ENCODE measurements at regions not wholly inside any gene's neighbourhood (a gene's known extent, or its start where the extent isn't known, plus 50 kb on each side); places are given as distances from the start of the nearest gene placed in this dataset.

DNA sequence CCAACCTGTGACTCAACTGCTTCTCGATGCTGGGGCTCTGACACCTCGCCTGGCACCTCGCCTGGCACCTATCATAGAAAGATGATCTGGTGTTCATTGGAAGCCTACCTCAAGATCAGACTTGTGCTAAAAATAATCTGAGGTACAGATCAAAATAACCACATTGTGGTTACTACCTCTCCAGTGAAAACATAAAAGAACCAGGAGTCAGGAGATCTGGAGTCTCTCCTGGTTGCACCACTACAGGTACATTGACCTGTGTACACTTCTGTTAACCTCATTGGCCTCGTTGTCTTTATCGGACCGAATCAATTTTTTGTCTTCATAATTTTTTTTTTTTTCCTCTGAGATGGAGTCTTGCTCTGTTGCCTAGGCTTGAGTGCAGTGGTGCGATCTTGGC, 695.9 kb downstream of the HDGFL1 start:
- ATAC-seq: no peak
- H3K36me3 ChIP-seq (replicated peaks in 1 of 2; ENCODE audit: insufficient read depth in 1 of 2, low read depth in 2 of 2): no peaks in the 10 kb centered on the region
- no peak overlapping the region for H3K4me3 ChIP-seq
- intact Hi-C loops (cut with DNase I): no loop called here
- peaks cover 0 to 4% (median 0%) of the 10 kb centered on the region in 3 donors for H3K9me3 ChIP-seq
- TF ChIP-seq, protein P1, sequence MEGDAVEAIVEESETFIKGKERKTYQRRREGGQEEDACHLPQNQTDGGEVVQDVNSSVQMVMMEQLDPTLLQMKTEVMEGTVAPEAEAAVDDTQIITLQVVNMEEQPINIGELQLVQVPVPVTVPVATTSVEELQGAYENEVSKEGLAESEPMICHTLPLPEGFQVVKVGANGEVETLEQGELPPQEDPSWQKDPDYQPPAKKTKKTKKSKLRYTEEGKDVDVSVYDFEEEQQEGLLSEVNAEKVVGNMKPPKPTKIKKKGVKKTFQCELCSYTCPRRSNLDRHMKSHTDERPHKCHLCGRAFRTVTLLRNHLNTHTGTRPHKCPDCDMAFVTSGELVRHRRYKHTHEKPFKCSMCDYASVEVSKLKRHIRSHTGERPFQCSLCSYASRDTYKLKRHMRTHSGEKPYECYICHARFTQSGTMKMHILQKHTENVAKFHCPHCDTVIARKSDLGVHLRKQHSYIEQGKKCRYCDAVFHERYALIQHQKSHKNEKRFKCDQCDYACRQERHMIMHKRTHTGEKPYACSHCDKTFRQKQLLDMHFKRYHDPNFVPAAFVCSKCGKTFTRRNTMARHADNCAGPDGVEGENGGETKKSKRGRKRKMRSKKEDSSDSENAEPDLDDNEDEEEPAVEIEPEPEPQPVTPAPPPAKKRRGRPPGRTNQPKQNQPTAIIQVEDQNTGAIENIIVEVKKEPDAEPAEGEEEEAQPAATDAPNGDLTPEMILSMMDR (IDR thresholded peaks at IDR 0.05): no peak
- TF ChIP-seq POLR2A (IDR thresholded peaks at IDR 0.05): no peak
- 83 to 84% methylated on average over 7 of the region's 7 CpGs for WGBS, 2 donors
- no peaks in the 10 kb centered on the region for H3K27me3 ChIP-seq
- H3K27ac ChIP-seq: no peak overlapping the region
- DNase-seq: no peak
- H3K4me1 ChIP-seq: no peaks in the 10 kb centered on the region

DNA sequence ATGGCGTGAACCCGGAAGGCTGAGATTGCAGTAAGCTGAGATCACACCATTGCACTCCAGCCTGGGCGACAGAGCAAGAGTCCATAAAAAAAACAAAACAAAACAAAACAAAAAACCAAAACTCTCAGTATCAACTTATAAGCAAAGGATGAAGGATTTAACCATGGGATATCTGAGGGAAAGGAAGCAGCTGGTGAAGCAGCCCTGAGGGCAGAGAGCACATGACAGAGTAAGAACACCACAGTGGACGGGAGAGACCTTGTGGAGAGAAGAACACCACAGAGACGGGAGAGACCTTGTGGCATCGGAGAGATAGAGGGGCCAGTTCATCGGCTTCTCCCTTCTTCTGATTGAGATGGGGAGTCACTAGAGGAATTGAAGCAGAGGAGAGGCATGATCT, 697.2 kb downstream of the HDGFL1 start:
- whole genome bisulfite sequencing, 2 donors: 82 to 84% methylated on average over 7 of the region's 7 CpGs
- ATAC-seq (no peak), DNase-seq (no peak)
- H3K4me1 ChIP-seq: no peaks in the 10 kb centered on the region
- no peaks in the 10 kb centered on the region for H3K9me3 ChIP-seq
- intact Hi-C loops (cut with DNase I): no loop called here
- no peaks in the 10 kb centered on the region for H3K36me3 ChIP-seq (replicated peaks in 1 of 2; ENCODE audit: insufficient read depth in 1 of 2, low read depth in 2 of 2)
- TF ChIP-seq POLR2A (IDR thresholded peaks at IDR 0.05): no peak
- TF ChIP-seq, protein P1 (IDR thresholded peaks at IDR 0.05): no peak
- H3K27ac ChIP-seq: no peak overlapping the region
- H3K27me3 ChIP-seq: no peaks in the 10 kb centered on the region
- no peak overlapping the region for H3K4me3 ChIP-seq

DNA sequence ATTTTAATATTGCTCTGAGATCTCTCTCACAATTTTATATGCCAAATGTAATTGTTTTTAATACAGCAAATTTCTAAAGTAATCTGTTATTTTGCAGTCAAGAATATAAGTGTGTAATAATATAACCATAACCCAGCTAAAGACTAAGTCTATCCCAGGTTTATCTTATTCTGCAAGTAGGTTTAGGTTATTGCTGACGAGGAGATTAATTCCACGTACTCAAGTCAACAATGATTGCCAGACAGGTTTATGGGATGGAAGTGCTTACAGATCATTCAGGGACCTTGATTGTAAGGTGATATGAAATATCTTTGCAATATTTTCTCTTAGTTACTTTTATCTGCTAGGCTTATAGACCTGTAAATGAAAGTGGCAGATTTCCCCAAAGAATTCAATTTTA, 698.3 kb downstream of the HDGFL1 start:
- Histone ChIP-seq H3K27ac (no peak overlapping the region), H3K36me3 (replicated peaks in 1 of 2; ENCODE audit: insufficient read depth in 1 of 2, low read depth in 2 of 2) (no peaks in the 10 kb centered on the region), H3K4me1 (no peaks in the 10 kb centered on the region), H3K4me3 (no peak overlapping the region), H3K9me3 (no peaks in the 10 kb centered on the region), H3K27me3 (no peaks in the 10 kb centered on the region)
- DNase-seq: no peak
- intact Hi-C loops (cut with DNase I): no loop called here
- 38 to 45% methylated on average over 2 of the region's 2 CpGs for WGBS, 2 donors
- TF ChIP-seq, protein P1 (IDR thresholded peaks at IDR 0.05): no peak
- no peak for TF ChIP-seq POLR2A (IDR thresholded peaks at IDR 0.05)
- no peak for ATAC-seq

DNA sequence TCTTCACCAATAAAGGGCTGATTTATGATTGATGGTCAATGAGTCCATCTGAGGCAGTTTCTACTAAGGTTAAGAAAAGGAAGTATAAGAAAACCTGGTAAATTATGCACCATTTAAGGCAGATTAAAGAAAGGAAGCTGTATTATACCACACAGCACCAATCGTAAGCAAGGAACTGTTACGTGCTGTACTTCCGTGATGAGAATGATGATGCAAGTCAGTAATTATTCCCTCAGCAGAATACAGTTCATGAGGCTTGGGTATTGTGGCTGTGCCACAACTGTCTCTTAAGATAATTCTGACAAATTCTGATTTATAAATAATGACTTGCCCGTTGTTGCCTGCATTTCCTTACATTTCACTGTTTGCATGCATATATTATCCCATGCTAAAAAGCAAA, 699.0 kb downstream of the HDGFL1 start:
- no peaks in the 10 kb centered on the region for H3K4me1 ChIP-seq
- no peak overlapping the region for H3K4me3 ChIP-seq
- H3K36me3 ChIP-seq (replicated peaks in 1 of 2; ENCODE audit: insufficient read depth in 1 of 2, low read depth in 2 of 2): no peaks in the 10 kb centered on the region
- DNase-seq (no peak), ATAC-seq (no peak)
- no peaks in the 10 kb centered on the region for H3K9me3 ChIP-seq
- intact Hi-C loops (cut with DNase I): no loop called here
- 68 to 78% methylated on average over 4 of the region's 4 CpGs for WGBS, 2 donors
- H3K27ac ChIP-seq: no peak overlapping the region
- no peaks in the 10 kb centered on the region for H3K27me3 ChIP-seq
- TF ChIP-seq, protein P1 (IDR thresholded peaks at IDR 0.05): no peak
- no peak for TF ChIP-seq POLR2A (IDR thresholded peaks at IDR 0.05)

DNA sequence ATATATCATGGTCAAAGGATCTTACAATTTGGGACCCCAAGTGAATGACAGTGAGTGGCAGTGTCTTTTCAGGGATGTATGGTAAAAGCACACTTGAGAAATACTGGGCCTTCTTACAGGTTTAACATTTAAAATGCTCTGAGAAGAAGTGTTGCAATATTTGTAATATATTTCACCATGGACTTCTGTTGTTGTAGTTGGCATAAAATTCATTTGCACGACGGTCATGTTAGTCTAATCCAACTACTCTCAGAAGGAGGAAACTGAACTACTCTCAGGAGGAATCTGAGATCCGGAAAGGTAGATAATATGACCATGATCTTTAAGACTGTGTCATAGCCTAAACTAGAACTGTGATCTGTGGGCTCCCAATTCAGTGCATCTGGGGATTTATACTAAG, 700.1 kb downstream of the HDGFL1 start:
- no peaks in the 10 kb centered on the region for H3K27me3 ChIP-seq
- no peaks in the 10 kb centered on the region for H3K9me3 ChIP-seq
- H3K4me3 ChIP-seq: no peak overlapping the region
- TF ChIP-seq, protein P1 (IDR thresholded peaks at IDR 0.05): no peak
- no peak for TF ChIP-seq POLR2A (IDR thresholded peaks at IDR 0.05)
- no peaks in the 10 kb centered on the region for H3K36me3 ChIP-seq (replicated peaks in 1 of 2; ENCODE audit: insufficient read depth in 1 of 2, low read depth in 2 of 2)
- no peak overlapping the region for H3K27ac ChIP-seq
- no peaks in the 10 kb centered on the region for H3K4me1 ChIP-seq
- intact Hi-C loops (cut with DNase I): no loop called here
- ATAC-seq (no peak), DNase-seq (no peak)
- 61 to 70% methylated on average over 3 of the region's 3 CpGs for WGBS, 2 donors
